ENCODE measurements at regions not wholly inside any gene's neighbourhood (a gene's known extent, or its start where the extent isn't known, plus 50 kb on each side); places are given as distances from the start of the nearest gene placed in this dataset.

DNA sequence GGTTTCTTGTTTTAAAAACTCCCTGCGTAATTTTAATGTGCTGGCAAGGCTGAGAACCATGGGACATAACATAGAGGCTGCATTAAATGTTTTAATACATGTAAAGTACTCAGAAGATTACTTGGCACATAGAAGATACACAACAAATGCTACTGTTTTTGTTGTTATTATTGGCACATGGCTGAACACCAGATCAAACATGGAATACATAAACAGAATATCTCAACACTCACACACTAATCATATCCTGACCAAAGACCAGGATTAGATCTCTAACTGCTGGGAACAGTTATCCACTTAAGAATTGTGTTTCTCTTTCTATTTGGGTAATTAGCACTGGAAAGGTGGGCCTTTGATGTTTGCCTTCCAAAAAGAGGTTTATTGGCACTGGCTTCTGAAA lies 69.3 kb downstream of the KCNE4 start:
- H3K4me3 ChIP-seq (replicated peaks; ENCODE audit: low read depth, low read length) = no peak overlapping the region
- DNase-seq (ENCODE audit: low read depth) = no peak
- TF ChIP-seq, protein P1, sequence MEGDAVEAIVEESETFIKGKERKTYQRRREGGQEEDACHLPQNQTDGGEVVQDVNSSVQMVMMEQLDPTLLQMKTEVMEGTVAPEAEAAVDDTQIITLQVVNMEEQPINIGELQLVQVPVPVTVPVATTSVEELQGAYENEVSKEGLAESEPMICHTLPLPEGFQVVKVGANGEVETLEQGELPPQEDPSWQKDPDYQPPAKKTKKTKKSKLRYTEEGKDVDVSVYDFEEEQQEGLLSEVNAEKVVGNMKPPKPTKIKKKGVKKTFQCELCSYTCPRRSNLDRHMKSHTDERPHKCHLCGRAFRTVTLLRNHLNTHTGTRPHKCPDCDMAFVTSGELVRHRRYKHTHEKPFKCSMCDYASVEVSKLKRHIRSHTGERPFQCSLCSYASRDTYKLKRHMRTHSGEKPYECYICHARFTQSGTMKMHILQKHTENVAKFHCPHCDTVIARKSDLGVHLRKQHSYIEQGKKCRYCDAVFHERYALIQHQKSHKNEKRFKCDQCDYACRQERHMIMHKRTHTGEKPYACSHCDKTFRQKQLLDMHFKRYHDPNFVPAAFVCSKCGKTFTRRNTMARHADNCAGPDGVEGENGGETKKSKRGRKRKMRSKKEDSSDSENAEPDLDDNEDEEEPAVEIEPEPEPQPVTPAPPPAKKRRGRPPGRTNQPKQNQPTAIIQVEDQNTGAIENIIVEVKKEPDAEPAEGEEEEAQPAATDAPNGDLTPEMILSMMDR (IDR thresholded peaks at IDR 0.05; ENCODE audit: low read length, missing control alignments) = no peak

DNA sequence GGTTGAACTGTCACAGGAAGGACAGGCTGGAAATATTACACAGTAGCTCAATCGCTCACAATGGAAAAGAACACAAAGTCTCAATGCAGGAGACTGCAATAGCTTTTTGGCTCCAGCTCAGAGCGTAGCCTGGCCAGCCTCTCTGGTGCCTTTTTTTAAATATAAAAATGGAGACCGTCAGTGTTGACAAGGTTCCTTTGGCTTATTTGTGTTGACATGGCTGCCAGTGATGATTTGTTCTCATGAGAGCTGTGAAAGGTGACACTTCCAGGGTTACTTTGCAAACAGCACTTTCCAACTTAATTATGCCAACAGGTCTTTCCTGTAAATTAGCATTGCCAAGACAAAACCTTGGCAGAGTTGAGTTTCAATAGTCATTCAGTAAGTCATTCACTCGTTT lies 70.8 kb downstream of the KCNE4 start:
- TF ChIP-seq, protein P1 (IDR thresholded peaks at IDR 0.05; ENCODE audit: low read length, missing control alignments) = no peak

DNA sequence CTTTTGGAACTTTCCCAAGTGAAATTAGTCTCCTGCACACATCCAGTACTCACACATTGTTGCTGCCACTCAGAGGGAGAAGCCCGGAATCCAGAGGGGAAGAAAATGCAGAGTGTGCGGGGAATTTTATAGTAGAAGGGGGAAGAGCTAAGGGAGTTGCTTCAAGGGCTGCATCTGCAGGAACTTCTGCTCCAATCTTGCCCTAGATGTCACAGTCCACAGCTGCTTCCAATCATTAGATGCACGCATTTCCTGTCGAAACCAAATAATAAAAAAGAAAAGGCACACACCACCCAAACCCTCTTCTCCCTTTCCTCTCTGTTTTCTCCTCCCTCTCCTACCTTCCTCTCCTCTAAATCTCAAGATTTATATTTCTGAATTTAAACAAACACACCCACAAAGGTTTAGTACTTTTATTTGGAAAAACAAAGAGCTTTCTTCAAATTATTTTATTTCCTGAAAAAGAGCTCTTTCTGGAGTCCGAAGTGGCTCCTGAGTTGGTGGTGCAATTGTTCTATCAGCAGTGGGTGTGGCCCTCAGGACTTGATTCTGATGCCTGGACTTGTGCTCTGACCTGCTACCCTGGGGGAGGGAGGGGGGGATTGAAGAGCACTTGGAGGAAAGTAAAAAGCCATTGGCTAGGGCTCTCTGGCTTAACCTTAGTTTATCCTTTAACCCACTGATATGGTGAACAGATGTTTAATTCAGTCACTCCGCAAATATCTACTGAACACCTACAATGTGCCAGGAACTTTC lies 72.0 kb downstream of the KCNE4 start:
- peak; percentile 61 for DNase-seq (ENCODE audit: low read depth)
- TF ChIP-seq, protein P1 (IDR thresholded peaks at IDR 0.05; ENCODE audit: low read length, missing control alignments) = no peak
- no peak overlapping the region for H3K4me3 ChIP-seq (replicated peaks; ENCODE audit: low read depth, low read length)

More for the DNA sequence above, 70.8 kb downstream of the KCNE4 start:
- H3K4me3 ChIP-seq (replicated peaks; ENCODE audit: low read depth, low read length) = no peak overlapping the region
- peak; percentile 7 for DNase-seq (ENCODE audit: low read depth)

DNA sequence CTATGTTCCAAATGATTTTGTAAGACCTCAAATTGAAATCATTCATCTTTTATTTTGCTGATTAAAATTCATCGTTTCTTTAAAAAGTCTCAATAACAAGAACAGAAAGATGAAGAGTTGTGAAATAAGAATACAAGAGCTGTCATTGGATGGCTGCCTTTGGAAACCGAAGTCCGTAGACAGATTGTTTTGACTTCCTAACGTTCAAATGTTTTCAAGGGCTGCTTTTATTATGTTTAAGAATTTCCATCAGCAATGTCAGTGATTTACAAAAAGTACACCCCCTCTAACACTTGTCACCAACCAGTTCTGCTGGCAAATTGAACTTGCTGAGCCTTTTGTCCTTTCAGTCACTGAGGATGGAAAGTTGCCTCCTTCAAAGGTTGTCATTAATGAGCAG lies 89.6 kb downstream of the KCNE4 start:
- H3K4me3 ChIP-seq (replicated peaks; ENCODE audit: low read depth, low read length) = no peak overlapping the region
- TF ChIP-seq, protein P1 (IDR thresholded peaks at IDR 0.05; ENCODE audit: low read length, missing control alignments) = no peak
- no peak for DNase-seq (ENCODE audit: low read depth)

DNA sequence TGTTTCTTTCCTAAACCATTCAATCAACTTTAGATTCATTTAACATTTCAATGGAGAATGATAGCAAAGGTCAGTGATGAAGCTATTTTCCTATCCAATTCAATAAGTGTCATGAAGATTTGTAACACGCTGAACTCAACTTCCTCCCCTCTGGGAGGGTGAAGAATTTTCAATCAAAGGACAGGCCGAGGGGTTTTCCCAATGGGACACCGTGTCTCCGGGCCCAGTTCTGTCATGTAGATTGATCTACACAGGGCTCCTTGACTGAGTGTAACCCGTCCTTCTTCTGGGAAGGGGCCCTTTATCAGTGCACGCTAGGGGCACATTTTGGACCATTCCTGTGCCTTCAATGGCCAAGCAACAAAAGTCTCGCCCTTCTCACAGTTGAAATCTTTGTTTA lies 90.1 kb downstream of the KCNE4 start:
- TF ChIP-seq, protein P1 (IDR thresholded peaks at IDR 0.05; ENCODE audit: low read length, missing control alignments) = no peak
- H3K4me3 ChIP-seq (replicated peaks; ENCODE audit: low read depth, low read length) = no peak overlapping the region
- DNase-seq (ENCODE audit: low read depth) = no peak

DNA sequence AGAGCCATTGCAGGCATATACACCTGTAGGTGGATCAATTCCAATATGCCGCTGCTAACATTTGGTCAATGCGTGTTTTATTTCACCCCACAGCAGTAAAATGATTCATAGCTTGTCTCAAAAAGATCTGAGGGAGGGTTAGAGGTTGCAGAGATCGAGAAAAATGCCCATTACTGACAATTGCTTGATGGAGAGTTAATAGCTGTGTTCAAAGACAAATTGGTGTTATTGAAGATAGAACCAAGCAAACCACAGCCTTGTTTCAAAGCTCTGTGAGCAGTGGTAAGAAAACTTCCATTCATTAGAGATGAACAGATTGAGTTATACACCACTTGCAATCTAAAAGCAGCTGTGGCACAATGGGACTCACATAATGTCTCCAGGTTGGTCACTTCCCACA lies 95.4 kb downstream of the KCNE4 start:
- DNase-seq (ENCODE audit: low read depth) = no peak
- no peak overlapping the region for H3K4me3 ChIP-seq (replicated peaks; ENCODE audit: low read depth, low read length)
- TF ChIP-seq, protein P1 (IDR thresholded peaks at IDR 0.05; ENCODE audit: low read length, missing control alignments) = no peak

DNA sequence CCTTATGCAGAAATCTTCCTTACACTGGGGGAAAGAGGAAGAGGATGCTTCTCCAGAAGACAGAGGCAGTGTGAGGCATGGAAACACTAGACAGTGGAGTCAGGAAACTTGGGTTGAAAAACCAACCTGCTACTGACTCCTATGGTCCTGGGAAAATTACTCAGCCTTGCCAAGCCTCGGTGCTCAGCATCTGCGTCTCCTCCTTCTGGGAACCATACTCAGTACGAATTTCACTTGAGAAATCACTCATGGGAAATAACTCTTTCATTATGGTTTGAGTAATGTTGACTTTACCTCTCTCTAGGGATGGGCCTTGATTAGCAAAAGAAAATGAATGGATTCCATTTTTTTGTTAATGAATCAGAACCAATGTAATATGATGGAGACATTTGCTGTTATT lies 96.5 kb downstream of the KCNE4 start:
- no peak for DNase-seq (ENCODE audit: low read depth)
- TF ChIP-seq, protein P1 (IDR thresholded peaks at IDR 0.05; ENCODE audit: low read length, missing control alignments) = no peak

More for the DNA sequence above, 96.5 kb downstream of the KCNE4 start:
- H3K4me3 ChIP-seq (replicated peaks; ENCODE audit: low read depth, low read length) = no peak overlapping the region
